Left lung (tissue), 4 donors: ENCODE measurements at regions not wholly inside any gene's neighbourhood (a gene's known extent, or its start where the extent isn't known, plus 50 kb on each side); places are given as distances from the start of the nearest gene placed in this dataset.
"Not testable (repeated sequence)": the region's sequence is repeated elsewhere in the genome, so short reads cannot be mapped to it uniquely, and the experiment has no call there.

Experiments used
- ATAC-seq: fragments of 200-7000 bp; cut with Tn5 transposase; one replicate; pipeline ENCODE4 v1.9.1; 2020; ENCODE audit warnings: moderate library complexity
- DNase-seq, 4 donors: peaks; one replicate each; pipeline ENCODE4 v3.0.0-alpha.2; 2013 to 2020
- H3K27ac ChIP-seq, 2 donors: fragments of 200-600 bp; sonication (generic) in 1 of 2; one replicate each; pipeline versions ENCODE4 v1.5.0 to v1.8.0; 2020 to 2021
- H3K27me3 ChIP-seq, 2 donors: fragments of 200-600 bp; sonication (generic) in 1 of 2; one replicate each; pipeline versions ENCODE4 v1.5.0 to v1.8.0; 2020 to 2021
- H3K36me3 ChIP-seq, 2 donors: fragments of 200-600 bp; sonication (generic) in 1 of 2; one replicate each; pipeline versions ENCODE4 v1.5.0 to v1.8.0; 2020 to 2021
- H3K4me1 ChIP-seq, 2 donors: fragments of 200-600 bp; one replicate each; pipeline ENCODE4 v1.8.0; 2021
- H3K4me3 ChIP-seq, 2 donors: fragments of 200-600 bp; sonication (generic) in 1 of 2; one replicate each; pipeline versions ENCODE4 v1.5.0 to v1.8.0; 2020 to 2021; ENCODE audit warnings: mild to moderate bottlenecking in 1 of 2
- H3K9me3 ChIP-seq, 2 donors: fragments of 200-600 bp; sonication (generic) in 1 of 2; one replicate each; pipeline versions ENCODE4 v1.5.0 to v1.8.0; 2020 to 2021
- intact Hi-C, 2 donors: fragments of 100-400 bp; cut with DNase I; formaldehyde crosslinking; loops; one replicate each; pipeline versions ENCODE4 v1.11.2 to v1.14.2; 2022
- TF ChIP-seq, protein P1 (sequence below), 2 donors: fragments of 200-600 bp; sonication (generic) in 1 of 2; IDR thresholded peaks; one replicate each; pipeline versions ENCODE4 v1.5.0 to v1.8.0; 2021; ENCODE audit warnings: antibody characterized with exemption in 2 of 2
- donor health status: DM: no; HTN: yes; CAD: no.
- donor health status: DM: no; HTN: no; CAD: no.

DNA sequence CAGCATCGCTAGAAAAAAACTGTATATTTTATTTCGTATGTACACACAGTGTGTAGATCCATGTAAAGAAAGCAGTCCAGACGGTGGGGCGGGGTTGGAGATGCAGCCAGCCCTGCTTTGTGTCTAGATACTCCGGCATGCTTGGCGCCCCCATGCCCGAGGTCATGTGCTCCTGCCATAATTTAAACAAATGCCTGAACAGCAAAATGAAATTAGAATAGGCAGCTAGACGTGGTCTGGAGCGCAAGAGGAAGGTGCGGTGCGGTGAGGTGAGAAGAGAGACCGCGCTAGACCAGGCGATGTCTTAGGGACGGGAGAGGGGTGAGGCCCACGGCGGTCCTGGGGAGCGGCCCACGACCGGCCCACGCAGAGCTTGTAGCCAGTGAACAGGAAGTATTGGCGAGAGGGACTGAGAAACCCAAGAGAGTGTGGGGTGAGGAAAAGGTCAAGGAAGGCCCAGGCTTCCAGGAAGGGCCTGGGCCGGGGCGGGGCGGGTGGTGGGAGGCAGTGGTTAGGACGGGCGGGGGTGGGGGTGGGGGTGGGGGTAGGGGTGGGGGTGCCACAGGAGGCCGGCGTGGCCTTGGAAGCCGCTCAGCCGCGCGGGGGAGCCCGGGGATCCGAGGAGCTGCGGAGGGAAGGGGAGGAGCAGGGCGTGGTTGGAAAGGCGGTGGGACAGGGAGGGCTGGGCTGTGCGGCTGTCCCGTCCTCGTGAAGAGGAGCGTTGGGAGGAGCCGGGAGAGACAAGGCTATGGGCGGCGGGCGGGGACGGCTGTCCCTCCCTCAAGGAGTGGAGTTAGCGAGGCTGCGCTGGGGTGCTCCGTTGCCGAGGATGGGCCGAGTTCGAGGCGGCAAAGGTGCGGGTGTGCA lies 254.7 kb upstream of the SGCG start:
- peaks cover 0 to 9% of the 10 kb centered on the region in 2 donors for H3K4me1 ChIP-seq
- H3K27me3 ChIP-seq = peaks cover 0 to 17% of the 10 kb centered on the region in 2 donors
- TF ChIP-seq, protein P1, sequence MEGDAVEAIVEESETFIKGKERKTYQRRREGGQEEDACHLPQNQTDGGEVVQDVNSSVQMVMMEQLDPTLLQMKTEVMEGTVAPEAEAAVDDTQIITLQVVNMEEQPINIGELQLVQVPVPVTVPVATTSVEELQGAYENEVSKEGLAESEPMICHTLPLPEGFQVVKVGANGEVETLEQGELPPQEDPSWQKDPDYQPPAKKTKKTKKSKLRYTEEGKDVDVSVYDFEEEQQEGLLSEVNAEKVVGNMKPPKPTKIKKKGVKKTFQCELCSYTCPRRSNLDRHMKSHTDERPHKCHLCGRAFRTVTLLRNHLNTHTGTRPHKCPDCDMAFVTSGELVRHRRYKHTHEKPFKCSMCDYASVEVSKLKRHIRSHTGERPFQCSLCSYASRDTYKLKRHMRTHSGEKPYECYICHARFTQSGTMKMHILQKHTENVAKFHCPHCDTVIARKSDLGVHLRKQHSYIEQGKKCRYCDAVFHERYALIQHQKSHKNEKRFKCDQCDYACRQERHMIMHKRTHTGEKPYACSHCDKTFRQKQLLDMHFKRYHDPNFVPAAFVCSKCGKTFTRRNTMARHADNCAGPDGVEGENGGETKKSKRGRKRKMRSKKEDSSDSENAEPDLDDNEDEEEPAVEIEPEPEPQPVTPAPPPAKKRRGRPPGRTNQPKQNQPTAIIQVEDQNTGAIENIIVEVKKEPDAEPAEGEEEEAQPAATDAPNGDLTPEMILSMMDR (IDR thresholded peaks at IDR 0.05) = no peak
- peak overlapping the region in 1 of 2 donors; percentile 34 for H3K27ac ChIP-seq
- ATAC-seq (peak; percentile 97), DNase-seq (peak; percentile 66 to 90 (median 87))
- no peaks in the 10 kb centered on the region for H3K9me3 ChIP-seq
- H3K4me3 ChIP-seq = peak overlapping the region; percentile 46
- H3K36me3 ChIP-seq = no peaks in the 10 kb centered on the region
- intact Hi-C loops = no loop called here

DNA sequence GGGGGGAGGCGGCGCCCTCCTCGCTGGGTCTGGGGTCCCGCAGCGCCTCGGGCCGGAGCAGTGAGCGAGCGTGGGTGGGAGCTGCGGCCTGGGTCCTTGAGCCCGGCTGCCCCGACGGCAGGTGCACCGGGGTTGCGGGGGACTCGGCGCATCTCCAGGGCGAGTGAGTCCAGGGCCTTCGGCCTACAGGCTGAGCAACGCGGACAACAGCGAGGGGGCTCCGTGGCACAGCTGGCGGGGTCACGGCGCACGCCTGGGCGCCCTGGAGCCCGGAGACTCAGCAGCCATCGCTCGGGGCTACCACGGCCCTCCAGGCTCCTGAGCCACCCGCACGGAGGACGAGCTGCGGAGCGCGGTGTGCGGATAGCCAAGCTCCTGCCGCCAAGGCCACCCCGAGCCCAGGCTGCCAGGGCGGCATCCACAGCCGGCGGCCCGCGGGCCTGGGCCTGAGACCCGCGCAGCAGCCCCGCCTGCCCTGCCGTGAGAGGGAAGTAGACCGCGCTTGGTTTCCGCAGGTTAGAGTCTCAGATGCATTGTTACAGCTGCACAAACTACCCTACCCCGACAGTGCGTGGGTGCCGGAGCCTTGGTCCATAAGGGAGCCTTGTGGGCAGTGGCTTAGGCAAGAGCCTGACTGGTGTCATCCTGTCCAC lies 253.9 kb upstream of the SGCG start:
- TF ChIP-seq, protein P1 (IDR thresholded peaks at IDR 0.05) = no peak
- DNase-seq = peak in 1 of 4 donors; percentile 73

DNA sequence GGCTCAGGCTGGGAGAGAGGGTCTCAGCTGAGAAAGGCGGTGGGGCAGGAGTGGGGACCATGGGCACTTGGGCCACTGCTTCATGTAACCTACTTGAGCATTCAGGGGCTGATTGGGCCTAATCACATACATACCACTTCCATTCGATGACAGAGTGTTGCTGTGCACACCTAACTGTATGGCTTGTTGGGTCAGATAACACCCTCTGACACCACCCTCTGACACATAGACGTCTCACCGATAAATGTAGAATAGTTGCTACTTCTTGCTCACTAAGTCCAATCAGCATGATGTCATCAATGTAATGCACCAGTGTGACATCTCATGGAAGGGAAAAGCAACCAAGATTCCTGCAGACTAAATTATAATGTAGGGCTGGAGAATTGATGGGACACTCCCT lies 252.9 kb upstream of the SGCG start:
- H3K9me3 ChIP-seq, ATAC-seq, intact Hi-C loops, H3K4me3 ChIP-seq, H3K36me3 ChIP-seq, H3K27ac ChIP-seq, DNase-seq, H3K4me1 ChIP-seq: not testable (repeated sequence)
- peaks cover 0 to 17% of the 10 kb centered on the region in 2 donors for H3K27me3 ChIP-seq

More for the DNA sequence above, 253.9 kb upstream of the SGCG start:
- peak overlapping the region in 1 of 2 donors; percentile 34 for H3K27ac ChIP-seq
- no peaks in the 10 kb centered on the region for H3K9me3 ChIP-seq
- H3K36me3 ChIP-seq = no peaks in the 10 kb centered on the region
- ATAC-seq = peak; percentile 10
- H3K4me3 ChIP-seq = peak overlapping the region; percentile 46
- peaks cover 0 to 17% of the 10 kb centered on the region in 2 donors for H3K27me3 ChIP-seq
- intact Hi-C loops = no loop called here
- H3K4me1 ChIP-seq = peaks cover 0 to 9% of the 10 kb centered on the region in 2 donors

DNA sequence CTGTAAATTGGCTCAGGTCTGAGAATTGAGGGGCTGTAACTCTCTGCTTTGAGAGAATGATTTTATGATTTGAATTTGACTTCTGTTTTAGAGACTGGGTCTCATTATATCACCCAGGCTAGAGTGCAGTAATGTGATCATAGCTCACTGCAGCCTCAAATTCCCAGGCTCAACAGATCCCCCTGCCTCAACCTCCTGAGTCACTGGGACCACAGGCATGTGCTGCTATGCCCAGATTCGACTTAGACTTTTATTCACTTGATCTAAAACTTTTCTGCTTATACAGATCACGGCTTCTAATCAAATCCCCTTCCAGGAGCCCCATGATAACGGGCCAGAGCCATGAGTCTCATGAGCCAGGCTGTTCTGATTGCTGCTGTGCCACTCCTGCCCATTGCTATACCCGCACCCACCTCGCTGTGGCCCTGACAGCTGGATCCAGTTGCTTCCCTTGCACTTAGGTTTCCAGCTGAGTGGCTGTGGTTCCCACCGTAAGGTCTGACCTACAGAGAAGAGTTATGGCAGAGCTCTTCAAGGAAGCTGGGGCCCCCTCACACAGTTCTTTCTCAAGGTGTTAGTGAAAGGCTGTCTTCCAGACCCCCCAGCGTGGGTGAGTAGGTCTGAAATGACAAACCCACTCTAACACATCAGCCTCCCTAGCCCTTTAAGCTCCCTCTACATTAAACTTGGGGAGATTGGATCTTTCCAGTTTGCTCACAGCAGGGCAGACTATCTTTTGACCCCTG lies 251.2 kb upstream of the SGCG start:
- DNase-seq (no peak), ATAC-seq (no peak)
- Histone ChIP-seq H3K9me3 (no peaks in the 10 kb centered on the region), H3K4me3 (no peak overlapping the region), H3K27me3 (peaks cover 0 to 17% of the 10 kb centered on the region in 2 donors), H3K36me3 (no peaks in the 10 kb centered on the region), H3K27ac (no peak overlapping the region), H3K4me1 (peaks cover 0 to 9% of the 10 kb centered on the region in 2 donors)
- TF ChIP-seq, protein P1 (IDR thresholded peaks at IDR 0.05) = no peak
- intact Hi-C loops = no loop called here

DNA sequence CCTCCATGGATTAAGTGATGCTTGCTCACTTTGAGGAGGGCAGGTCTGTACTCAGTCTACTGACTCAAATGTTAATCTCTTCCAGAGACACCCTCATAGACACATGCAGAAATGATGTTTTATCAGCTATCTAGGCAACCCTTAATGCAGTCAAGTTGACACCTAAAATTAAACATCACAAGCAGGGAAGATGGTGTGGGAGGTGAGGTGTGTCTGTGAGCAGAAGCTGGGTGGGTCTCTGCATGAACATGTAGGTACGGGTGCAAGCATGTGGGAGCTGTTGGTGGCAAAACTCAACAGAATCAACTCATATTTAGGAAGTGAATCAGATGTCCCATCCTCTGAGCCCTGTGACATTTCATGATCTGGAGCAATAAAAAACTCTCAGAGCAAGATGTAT lies 249.2 kb upstream of the SGCG start:
- Histone ChIP-seq H3K27me3 (peaks cover 0 to 14% of the 10 kb centered on the region in 2 donors), H3K27ac (no peak overlapping the region), H3K36me3 (no peaks in the 10 kb centered on the region), H3K9me3 (no peaks in the 10 kb centered on the region), H3K4me1 (peaks cover 0 to 7% of the 10 kb centered on the region in 2 donors), H3K4me3 (no peak overlapping the region)
- no peak for DNase-seq
- TF ChIP-seq, protein P1 (IDR thresholded peaks at IDR 0.05) = no peak
- intact Hi-C loops = no loop called here
- ATAC-seq = no peak

DNA sequence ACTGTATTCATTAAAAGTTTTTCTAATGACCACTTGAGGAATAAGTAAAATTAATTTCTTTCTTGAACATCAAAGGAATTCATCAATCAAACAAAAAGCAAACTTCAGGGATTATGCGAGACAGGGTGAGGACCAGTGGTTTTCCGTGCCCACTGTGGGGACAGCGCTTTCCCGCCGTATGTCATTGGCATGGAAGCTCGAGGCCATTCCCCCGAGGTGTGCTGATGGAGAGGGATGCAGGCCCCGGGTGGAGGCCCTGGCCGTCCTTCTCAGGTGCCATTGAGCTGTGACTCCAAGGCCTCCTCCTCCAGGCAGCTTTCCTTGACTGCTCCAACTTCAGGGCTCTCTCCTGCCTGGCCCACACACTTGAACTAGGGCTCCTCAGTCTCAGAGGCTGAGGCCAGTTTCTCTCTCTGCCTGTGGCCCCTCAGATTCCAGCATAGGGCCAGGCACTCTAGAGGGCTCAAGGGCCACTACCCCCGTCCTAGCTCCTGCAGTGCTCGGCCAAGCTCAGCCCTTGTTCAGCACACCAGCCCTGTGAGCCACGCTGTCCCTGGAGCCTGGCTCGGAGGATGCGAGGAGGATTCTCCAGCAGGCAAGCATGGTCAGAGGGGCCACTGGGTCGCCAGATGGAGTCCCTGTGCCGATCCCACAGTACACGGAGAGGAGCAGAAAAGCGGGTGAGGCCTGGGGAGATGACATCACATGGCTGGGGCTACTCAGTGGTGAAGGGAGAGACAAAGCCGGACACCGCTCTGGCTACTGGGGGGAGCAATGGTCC lies 248.0 kb upstream of the SGCG start:
- H3K9me3 ChIP-seq, H3K4me1 ChIP-seq, DNase-seq, H3K27me3 ChIP-seq, H3K36me3 ChIP-seq, ATAC-seq, H3K27ac ChIP-seq, intact Hi-C loops, H3K4me3 ChIP-seq: not testable (repeated sequence)
